SIG-M5 treated with dmso at 0.1 percent for 504 hours (cell line): ENCODE measurements at regions not wholly inside any gene's neighbourhood (a gene's known extent, or its start where the extent isn't known, plus 50 kb on each side); places are given as distances from the start of the nearest gene placed in this dataset.

Source experiments
- DNase-seq: peaks from one replicate; lab custom pipeline; 2025; ENCODE audit not compliant: unreplicated experiment; lab: John Stamatoyannopoulos, UW

- no peak for DNase-seq
Observed at GRCh38 chr2:65710356-65710755, 278.0 kb upstream of the SPRED2 start.

DNA sequence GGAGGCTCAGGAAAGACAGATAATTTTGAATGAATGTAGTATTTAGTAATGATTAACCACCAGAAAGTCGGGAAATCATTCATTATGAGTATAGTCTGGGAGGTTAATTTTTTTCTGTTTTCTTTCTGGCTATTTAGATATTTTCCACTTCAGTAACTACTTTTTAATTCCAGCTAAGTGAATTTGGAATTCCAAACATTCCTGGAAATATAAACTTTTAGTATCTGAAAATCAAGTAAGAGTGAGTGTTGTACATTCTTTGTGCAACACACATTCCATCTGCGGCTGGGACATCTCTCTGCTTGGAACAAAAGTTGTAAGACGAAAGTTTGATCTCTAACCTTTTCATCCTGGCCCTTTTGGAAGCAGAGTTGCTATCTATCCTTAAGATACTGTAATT is 275.7 kb upstream of the SPRED2 start:
- no peak for DNase-seq

- DNase-seq = no peak
Observed at GRCh38 chr2:65706411-65706810, 274.0 kb upstream of the SPRED2 start.

GRCh38 chr2:65701191-65701590 is 268.8 kb upstream of the SPRED2 start:
- no peak for DNase-seq

- no peak for DNase-seq
Observed at GRCh38 chr2:65700720-65701119, 268.3 kb upstream of the SPRED2 start.

GRCh38 chr2:65700004-65700651 is 267.7 kb upstream of the SPRED2 start:
- DNase-seq = no peak

GRCh38 chr2:65691816-65692215 is 259.4 kb upstream of the SPRED2 start:
- DNase-seq = no peak

DNA sequence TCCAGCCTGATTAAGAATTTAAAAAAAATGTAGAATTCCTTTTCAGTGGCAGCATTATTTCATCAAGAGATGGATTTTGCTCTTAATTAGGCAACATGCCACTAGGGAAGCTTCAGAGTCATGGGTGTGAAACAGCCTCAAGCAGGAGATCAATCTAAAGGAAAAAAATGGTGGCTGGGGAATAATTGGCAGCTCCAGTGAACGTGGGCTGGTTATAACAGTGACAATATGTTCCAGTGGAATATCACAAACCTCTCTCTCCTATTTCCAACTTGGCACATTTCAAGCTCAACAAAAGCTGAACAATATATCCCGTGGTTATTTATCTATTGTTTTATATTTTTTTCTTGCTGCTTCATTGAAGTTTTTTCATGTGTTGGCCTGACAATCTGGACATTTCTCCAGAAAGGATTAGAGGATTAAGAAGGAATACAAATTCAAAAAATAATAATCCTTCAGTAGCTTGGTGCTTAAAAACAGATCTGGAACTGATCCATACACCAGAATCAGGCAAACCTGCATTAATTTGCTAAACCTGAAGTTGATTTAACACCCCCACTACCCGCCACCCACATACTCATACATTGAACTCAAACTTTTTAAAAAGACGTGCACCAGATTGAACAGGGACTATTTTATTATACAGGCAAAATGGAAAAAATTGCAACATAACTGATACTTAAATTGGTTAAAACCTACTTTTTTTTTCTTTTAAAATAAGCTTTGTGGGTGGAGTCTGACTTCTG is 255.9 kb upstream of the SPRED2 start:
- DNase-seq = no peak

DNA sequence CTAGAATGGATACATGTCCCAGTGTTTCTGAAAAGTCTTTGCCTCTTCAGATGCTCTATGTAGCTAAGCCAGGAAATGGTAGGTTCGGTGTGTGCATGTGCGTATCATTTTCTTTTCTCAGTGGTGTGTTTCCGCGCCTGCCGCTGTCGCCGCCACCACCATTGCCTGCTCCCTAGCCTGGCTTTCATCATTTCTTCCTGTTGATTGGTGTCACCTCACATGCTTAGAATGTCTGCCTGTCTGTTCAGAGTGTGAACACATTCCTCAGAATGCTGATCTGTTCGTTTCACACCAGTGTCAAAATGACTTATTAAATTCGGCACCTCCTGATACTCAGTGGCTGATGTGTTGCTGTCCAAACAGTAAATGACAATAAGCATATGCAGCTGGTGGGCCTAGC is 255.2 kb upstream of the SPRED2 start:
- no peak for DNase-seq

DNA sequence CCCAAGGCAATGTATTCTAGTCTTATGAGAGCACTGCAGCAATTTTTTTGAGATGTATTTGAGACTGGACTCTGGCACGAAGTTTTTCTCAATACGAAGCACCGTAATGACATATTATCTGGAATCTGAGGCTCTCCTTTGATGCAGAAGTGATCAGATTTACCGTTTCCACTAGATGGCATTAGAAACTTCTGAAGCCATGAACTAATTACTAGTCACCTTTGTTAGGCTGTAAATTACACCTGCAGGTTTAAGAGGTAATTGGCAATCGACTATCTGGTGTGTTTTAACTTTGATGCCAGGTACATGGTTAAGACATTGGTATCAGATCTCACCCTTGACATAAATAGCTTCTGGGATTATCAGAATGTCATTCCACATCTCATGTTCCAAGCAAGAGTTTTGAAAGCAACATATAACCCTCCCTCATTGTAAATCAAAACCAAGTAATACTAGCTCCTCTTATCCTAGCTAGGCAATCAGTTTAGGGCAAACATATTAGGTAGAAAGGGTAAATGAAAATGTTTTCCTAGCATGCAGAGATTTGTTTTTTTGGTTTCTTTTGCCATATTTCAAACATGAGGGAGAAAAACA is 254.6 kb upstream of the SPRED2 start:
- no peak for DNase-seq

GRCh38 chr2:65681503-65681902 is 249.1 kb upstream of the SPRED2 start:
- DNase-seq = no peak

DNA sequence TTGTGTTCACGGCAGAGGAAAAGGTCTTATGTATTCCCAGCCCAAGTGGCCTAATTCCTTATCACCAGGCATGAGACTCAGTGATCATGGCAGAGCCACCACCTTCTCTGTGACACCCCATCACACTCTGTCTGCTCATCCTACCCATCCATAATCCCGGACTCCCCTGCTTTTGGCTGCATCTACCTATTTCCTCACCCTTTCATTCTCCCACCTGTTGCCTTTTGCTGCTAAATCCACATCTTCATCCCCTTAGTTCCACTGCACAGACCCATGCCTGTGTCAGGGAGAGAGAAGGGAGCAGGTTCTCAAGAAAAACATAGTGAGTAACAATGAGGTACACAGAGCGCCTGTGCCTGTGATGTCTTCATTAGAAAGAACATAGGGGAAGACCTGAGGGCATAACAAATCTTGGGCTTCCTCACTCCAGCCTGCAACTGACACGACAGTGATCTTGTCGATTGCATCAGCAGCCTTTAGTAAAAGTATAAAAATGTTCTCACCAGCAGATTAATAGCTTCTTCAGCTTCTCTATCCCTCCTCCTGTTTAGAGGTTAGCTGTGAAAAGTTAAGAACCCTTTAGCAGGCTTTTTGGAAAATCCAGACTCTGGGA is 246.5 kb upstream of the SPRED2 start:
- no peak for DNase-seq

- DNase-seq = no peak
Observed at GRCh38 chr2:65675350-65675749, 243.0 kb upstream of the SPRED2 start.

- DNase-seq = no peak
Observed at GRCh38 chr2:65671670-65672242, 239.4 kb upstream of the SPRED2 start.

- DNase-seq = no peak
Observed at GRCh38 chr2:65669574-65669973, 237.2 kb upstream of the SPRED2 start.

GRCh38 chr2:65668744-65669143 is 236.3 kb upstream of the SPRED2 start:
- DNase-seq = no peak

DNA sequence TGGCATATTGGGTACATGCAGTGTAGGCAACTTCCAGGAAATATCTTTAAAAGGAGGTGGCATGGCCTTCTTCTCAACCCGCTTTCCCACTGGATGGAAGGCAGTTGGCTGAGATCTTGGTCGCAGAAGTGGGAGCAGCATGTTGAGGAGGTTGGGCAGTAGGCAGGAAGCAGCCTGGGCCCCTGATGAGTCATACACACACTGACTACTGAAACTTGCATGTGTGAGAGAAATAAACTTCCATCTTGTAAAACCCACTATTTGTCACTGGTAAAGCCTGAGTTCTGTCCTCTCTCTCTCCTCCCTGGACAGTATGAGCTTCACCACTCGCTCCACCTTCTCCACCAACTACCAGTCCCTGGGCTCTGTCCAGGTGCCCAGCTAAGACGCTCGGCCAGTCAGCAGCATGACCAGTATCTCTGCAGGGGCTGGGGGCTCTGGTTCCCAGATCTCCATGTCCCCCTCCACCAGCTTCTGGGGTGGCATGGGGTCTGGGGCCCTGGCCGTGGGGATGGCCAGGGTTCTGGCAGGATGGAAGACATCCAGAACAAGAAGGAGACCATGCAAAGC is 233.8 kb upstream of the SPRED2 start:
- DNase-seq = peak; percentile 47

- DNase-seq = no peak
Observed at GRCh38 chr2:65664931-65665330, 232.5 kb upstream of the SPRED2 start.

DNA sequence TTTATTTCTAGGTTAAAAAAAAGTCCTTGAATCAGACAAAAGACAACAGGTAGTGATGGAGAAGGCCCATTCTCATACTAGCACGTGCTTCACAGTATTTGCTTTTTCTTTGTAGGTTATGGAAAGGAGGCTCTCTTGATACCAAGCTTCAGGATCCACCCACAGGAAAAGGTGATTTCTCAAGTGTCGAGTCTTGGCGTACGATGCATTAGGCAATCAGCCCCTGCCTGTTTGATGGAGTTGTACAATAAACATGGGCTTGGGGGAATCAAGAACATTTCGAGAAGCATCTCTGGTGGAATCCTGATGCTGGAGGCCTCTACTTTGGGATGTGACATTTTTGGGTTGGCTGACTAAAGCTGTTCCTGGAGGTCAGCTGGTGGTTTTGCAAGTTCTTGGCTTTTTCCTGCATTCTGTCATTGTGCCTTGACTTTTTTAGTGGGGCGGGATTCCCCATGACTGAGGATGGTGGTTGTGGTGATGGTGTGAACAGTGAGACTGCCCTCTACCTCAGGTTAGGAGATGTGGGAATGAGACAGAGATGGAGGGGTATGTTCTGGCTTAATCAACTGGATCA is 231.5 kb upstream of the SPRED2 start:
- DNase-seq = no peak

GRCh38 chr2:65662654-65663432 is 230.4 kb upstream of the SPRED2 start:
- DNase-seq = no peak
